ENCODE measurements at regions not wholly inside any gene's neighbourhood (a gene's known extent, or its start where the extent isn't known, plus 50 kb on each side); places are given as distances from the start of the nearest gene placed in this dataset.

DNA sequence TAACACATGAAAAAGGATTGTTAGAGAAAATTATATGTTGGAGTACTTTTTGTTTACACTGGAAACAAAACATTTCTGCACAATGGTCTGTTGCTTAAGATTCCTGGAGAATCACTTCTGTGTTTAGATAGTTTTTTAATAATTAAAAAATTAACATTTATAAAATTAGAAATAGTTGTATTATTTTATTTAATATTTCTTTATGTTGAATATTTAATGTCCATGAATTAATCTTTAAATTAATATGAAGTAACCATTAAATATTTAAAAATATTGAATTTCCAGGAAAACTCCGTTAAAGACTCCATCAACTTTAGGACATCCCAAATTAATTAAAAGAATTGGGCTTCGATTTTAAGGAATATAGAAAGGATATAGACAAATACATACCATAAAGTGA lies 797.1 kb upstream of the GALNTL6 start:
- Histone ChIP-seq H3K27me3 (no peaks in the 10 kb centered on the region), H3K4me3 (no peak overlapping the region), H3K27ac (no peak overlapping the region), H3K4me1 (no peaks in the 10 kb centered on the region), H3K36me3 (peaks cover 5% of the 10 kb centered on the region), H3K9me3 (peaks cover 0 to 8% of the 10 kb centered on the region in 2 donors)
- TF ChIP-seq POLR2AphosphoS5 (IDR thresholded peaks at IDR 0.05) (no peak), POLR2A (IDR thresholded peaks at IDR 0.05) (no peak), CTCF (IDR thresholded peaks at IDR 0.05) (no peak)
- no peak for DNase-seq (ENCODE audit: low spot score in 2 of 2)
- intact Hi-C loops (cut with DNase I; ENCODE audit: low total_unique reads), result no loop called here

DNA sequence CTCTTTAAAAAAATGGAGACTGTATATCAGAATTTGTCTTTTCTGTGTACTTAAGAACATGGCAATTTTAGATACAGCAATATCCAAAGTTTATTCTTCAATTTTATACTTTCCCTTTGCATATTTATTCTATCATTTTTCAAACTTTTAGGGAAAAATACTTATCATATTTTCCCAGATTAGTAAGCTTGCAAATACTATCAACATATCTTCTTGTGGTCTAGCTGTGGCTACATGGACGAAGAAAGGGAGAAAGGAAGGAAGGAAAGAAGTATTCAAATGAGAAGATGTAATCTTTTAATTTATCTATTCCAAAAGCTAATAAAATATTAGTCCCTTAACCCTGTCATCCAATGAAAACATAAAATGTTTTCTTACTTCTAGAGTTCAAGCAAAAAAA lies 797.8 kb upstream of the GALNTL6 start:
- Histone ChIP-seq H3K9me3 (peaks cover 0 to 10% of the 10 kb centered on the region in 2 donors), H3K4me1 (no peaks in the 10 kb centered on the region), H3K27me3 (no peaks in the 10 kb centered on the region), H3K36me3 (peaks cover 5% of the 10 kb centered on the region), H3K4me3 (no peak overlapping the region), H3K27ac (no peak overlapping the region)
- intact Hi-C loops (cut with DNase I; ENCODE audit: low total_unique reads), result no loop called here
- no peak for DNase-seq (ENCODE audit: low spot score in 2 of 2)
- TF ChIP-seq POLR2AphosphoS5 (IDR thresholded peaks at IDR 0.05) (no peak), POLR2A (IDR thresholded peaks at IDR 0.05) (no peak), CTCF (IDR thresholded peaks at IDR 0.05) (no peak)

- no peaks in the 10 kb centered on the region for H3K27me3 ChIP-seq
- no peak overlapping the region for H3K4me3 ChIP-seq
- H3K27ac ChIP-seq, result no peak overlapping the region
- H3K9me3 ChIP-seq, result peaks cover 0 to 10% of the 10 kb centered on the region in 2 donors
- H3K36me3 ChIP-seq, result no peaks in the 10 kb centered on the region
- DNase-seq (ENCODE audit: low spot score in 2 of 2), result no peak
- no peak for TF ChIP-seq POLR2A (IDR thresholded peaks at IDR 0.05)
- no peak for TF ChIP-seq POLR2AphosphoS5 (IDR thresholded peaks at IDR 0.05)
- TF ChIP-seq CTCF (IDR thresholded peaks at IDR 0.05), result no peak
- intact Hi-C loops (cut with DNase I; ENCODE audit: low total_unique reads), result no loop called here
- H3K4me1 ChIP-seq, result no peaks in the 10 kb centered on the region
Measured at GRCh38 chr4:171007618-171008390, 805.4 kb upstream of the GALNTL6 start.

DNA sequence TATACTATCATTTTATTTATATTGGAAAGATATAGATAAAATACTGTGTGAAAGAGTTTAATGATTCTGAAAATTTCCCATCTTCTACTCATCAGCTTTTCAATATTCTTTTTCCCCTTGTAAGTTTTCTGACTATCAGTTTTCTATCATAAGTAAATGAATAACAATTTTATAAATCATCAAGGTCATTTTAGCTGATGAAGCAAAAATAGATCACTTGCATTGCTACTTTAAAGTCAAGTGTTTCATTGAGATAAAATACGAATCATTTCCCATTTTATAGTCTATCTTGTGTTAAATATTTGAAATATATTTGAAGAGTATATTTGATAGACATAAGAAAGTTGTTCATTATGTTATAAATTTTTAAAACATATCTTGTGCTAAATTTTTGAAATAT lies 811.0 kb upstream of the GALNTL6 start:
- Histone ChIP-seq H3K27me3 (no peaks in the 10 kb centered on the region), H3K27ac (no peak overlapping the region), H3K4me3 (no peak overlapping the region), H3K4me1 (no peaks in the 10 kb centered on the region), H3K9me3 (no peaks in the 10 kb centered on the region), H3K36me3 (no peaks in the 10 kb centered on the region)
- DNase-seq (ENCODE audit: low spot score in 2 of 2), result no peak
- no peak for TF ChIP-seq POLR2A (IDR thresholded peaks at IDR 0.05)
- no peak for TF ChIP-seq CTCF (IDR thresholded peaks at IDR 0.05)
- TF ChIP-seq POLR2AphosphoS5 (IDR thresholded peaks at IDR 0.05), result no peak
- intact Hi-C loops (cut with DNase I; ENCODE audit: low total_unique reads), result no loop called here

DNA sequence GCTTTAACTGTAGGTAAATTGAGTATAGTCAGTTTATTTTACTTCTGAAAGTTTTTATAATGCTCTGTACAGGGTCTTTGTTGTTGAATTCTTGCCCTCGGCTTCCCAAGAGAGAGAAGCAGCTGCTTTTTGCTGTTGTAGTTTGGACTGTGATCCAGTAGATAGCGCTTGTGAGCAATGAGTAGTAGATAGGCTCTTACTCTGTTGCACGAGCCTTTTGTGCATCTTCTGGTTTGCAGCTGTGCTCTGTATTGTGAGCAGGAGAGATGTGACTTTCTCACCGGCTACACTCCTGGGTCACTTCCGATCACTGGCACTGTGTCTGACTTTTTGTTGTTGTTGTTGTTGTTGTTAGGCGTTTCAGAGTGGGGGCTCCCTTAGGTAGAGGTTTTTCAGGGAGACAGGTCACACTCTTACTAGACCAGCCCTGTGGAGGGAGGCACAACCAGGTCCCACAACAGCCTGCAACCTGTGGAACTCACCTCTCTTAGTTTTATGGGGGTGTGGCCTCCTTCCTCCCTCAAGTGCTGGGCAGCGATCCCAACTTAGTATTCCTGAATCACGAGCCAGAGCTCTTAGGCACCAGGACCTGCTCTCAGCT lies 822.1 kb upstream of the GALNTL6 start:
- intact Hi-C loops (cut with DNase I; ENCODE audit: low total_unique reads), result no loop called here
- H3K27ac ChIP-seq, result no peak overlapping the region

More for the DNA sequence above, 822.1 kb upstream of the GALNTL6 start:
- H3K9me3 ChIP-seq, result no peaks in the 10 kb centered on the region
- no peaks in the 10 kb centered on the region for H3K4me1 ChIP-seq
- no peaks in the 10 kb centered on the region for H3K27me3 ChIP-seq
- TF ChIP-seq CTCF (IDR thresholded peaks at IDR 0.05), result no peak
- no peak for TF ChIP-seq POLR2A (IDR thresholded peaks at IDR 0.05)
- no peak for TF ChIP-seq POLR2AphosphoS5 (IDR thresholded peaks at IDR 0.05)
- H3K36me3 ChIP-seq, result no peaks in the 10 kb centered on the region
- DNase-seq (ENCODE audit: low spot score in 2 of 2), result no peak
- H3K4me3 ChIP-seq, result no peak overlapping the region

Data from breast epithelium (tissue), 4 donors.